ENCODE measurements at regions not wholly inside any gene's neighbourhood (a gene's known extent, or its start where the extent isn't known, plus 50 kb on each side); places are given as distances from the start of the nearest gene placed in this dataset.

- BruUV-seq (replicated peaks), result no TSS peak
- no peak for DNase-seq (ENCODE audit: low spot score)
- Histone ChIP-seq H3K27me3 (replicated peaks; ENCODE audit: insufficient read depth, low read depth, low read length, poor library complexity) (peaks cover 19% of the 10 kb centered on the region), H3K36me3 (ENCODE audit: insufficient read depth, low read length, poor library complexity, severe bottlenecking) (no peaks in the 10 kb centered on the region), H3K4me3 (ENCODE audit: low read depth, low read length, poor library complexity, severe bottlenecking) (no peak overlapping the region), H3K27ac (ENCODE audit: low read depth, low read length, poor library complexity, severe bottlenecking) (no peak overlapping the region), H3K4me1 (ENCODE audit: insufficient read depth, low read length, poor library complexity, severe bottlenecking) (no peaks in the 10 kb centered on the region), H3K9me3 (ENCODE audit: low read depth, low read length, poor library complexity, severe bottlenecking) (no peaks in the 10 kb centered on the region)
- CTCF ChIA-PET, result no interaction called here
- POLR2A ChIA-PET (ENCODE audit: low non-redundant PET), result no interaction called here
- intact Hi-C loops (cut with micrococcal nuclease; ENCODE audit: unreplicated experiment), result no loop called here
- TF ChIP-seq CTCF (conservative IDR thresholded peaks at IDR 0.05; ENCODE audit: low read depth, low read length) (no peak), EZH2 (IDR thresholded peaks at IDR 0.05; ENCODE audit: borderline replicate concordance, low read depth, low read length, poor library complexity, severe bottlenecking) (no peak)
Observed at GRCh38 chr2:120442541-120442922, 96.6 kb downstream of the INHBB start.

GRCh38 chr2:120442923-120443571 lies 97.1 kb downstream of the INHBB start:
- no peak for DNase-seq (ENCODE audit: low spot score)
- H3K27ac ChIP-seq (ENCODE audit: low read depth, low read length, poor library complexity, severe bottlenecking), result no peak overlapping the region
- intact Hi-C loops (cut with micrococcal nuclease; ENCODE audit: unreplicated experiment), result no loop called here
- TF ChIP-seq CTCF (conservative IDR thresholded peaks at IDR 0.05; ENCODE audit: low read depth, low read length), result no peak
- no peak for TF ChIP-seq EZH2 (IDR thresholded peaks at IDR 0.05; ENCODE audit: borderline replicate concordance, low read depth, low read length, poor library complexity, severe bottlenecking)
- no peaks in the 10 kb centered on the region for H3K4me1 ChIP-seq (ENCODE audit: insufficient read depth, low read length, poor library complexity, severe bottlenecking)
- peaks cover 19% of the 10 kb centered on the region for H3K27me3 ChIP-seq (replicated peaks; ENCODE audit: insufficient read depth, low read depth, low read length, poor library complexity)
- no peaks in the 10 kb centered on the region for H3K36me3 ChIP-seq (ENCODE audit: insufficient read depth, low read length, poor library complexity, severe bottlenecking)
- no peaks in the 10 kb centered on the region for H3K9me3 ChIP-seq (ENCODE audit: low read depth, low read length, poor library complexity, severe bottlenecking)
- ChIA-PET POLR2A (ENCODE audit: low non-redundant PET) (no interaction called here), CTCF (no interaction called here)
- H3K4me3 ChIP-seq (ENCODE audit: low read depth, low read length, poor library complexity, severe bottlenecking), result no peak overlapping the region
- no TSS peak for BruUV-seq (replicated peaks)

GRCh38 chr2:120443946-120444345 lies 98.0 kb downstream of the INHBB start:
- H3K27me3 ChIP-seq (replicated peaks; ENCODE audit: insufficient read depth, low read depth, low read length, poor library complexity), result peaks cover 19% of the 10 kb centered on the region
- intact Hi-C loops (cut with micrococcal nuclease; ENCODE audit: unreplicated experiment), result no loop called here
- H3K9me3 ChIP-seq (ENCODE audit: low read depth, low read length, poor library complexity, severe bottlenecking), result no peaks in the 10 kb centered on the region
- H3K4me1 ChIP-seq (ENCODE audit: insufficient read depth, low read length, poor library complexity, severe bottlenecking), result no peaks in the 10 kb centered on the region
- no peak for DNase-seq (ENCODE audit: low spot score)
- POLR2A ChIA-PET (ENCODE audit: low non-redundant PET), result no interaction called here
- no peak overlapping the region for H3K27ac ChIP-seq (ENCODE audit: low read depth, low read length, poor library complexity, severe bottlenecking)
- CTCF ChIA-PET, result no interaction called here
- no peak overlapping the region for H3K4me3 ChIP-seq (ENCODE audit: low read depth, low read length, poor library complexity, severe bottlenecking)
- TF ChIP-seq EZH2 (IDR thresholded peaks at IDR 0.05; ENCODE audit: borderline replicate concordance, low read depth, low read length, poor library complexity, severe bottlenecking), result no peak
- no peak for TF ChIP-seq CTCF (conservative IDR thresholded peaks at IDR 0.05; ENCODE audit: low read depth, low read length)
- no peaks in the 10 kb centered on the region for H3K36me3 ChIP-seq (ENCODE audit: insufficient read depth, low read length, poor library complexity, severe bottlenecking)
- no TSS peak for BruUV-seq (replicated peaks)
